PC-3 (cell line): ENCODE measurements at regions not wholly inside any gene's neighbourhood (a gene's known extent, or its start where the extent isn't known, plus 50 kb on each side); places are given as distances from the start of the nearest gene placed in this dataset.

Experiments used
- ATAC-seq: fragments of 200-7000 bp; cut with Tn5 transposase; 2 replicates; pipeline ENCODE4 v1.9.1; 2020; ENCODE audit warnings: mild to moderate bottlenecking, moderate library complexity
- BruUV-seq: library from RNA; stranded (reverse); fragments of 400-500 nt; replicated peaks from 2 replicates; lab custom pipeline; 2021; lab: Mats Ljungman, UMichigan
- CTCF ChIA-PET: fragments of 300-600 bp; sonication (Branson Sonifier 250); formaldehyde crosslinking; loops from one replicate; lab custom pipeline; 2022; ENCODE audit warnings: antibody characterized with exemption; lab: Charles Lee
- POLR2A ChIA-PET: fragments of 300-600 bp; sonication (Branson Sonifier 250); formaldehyde crosslinking; loops from one replicate; lab custom pipeline; 2022; ENCODE audit warnings: antibody characterized with exemption; ENCODE audit not compliant: unreplicated experiment; lab: Charles Lee
- DNase-seq: peaks from one replicate; pipeline ENCODE4 v3.0.0-alpha.2; 2015
- H2AFZ ChIP-seq: fragments of 300-600 bp; sonication (generic); 2 replicates; pipeline ENCODE4 v1.6.0; 2016; ENCODE audit warnings: antibody characterized with exemption, low read length
- H3F3A ChIP-seq: fragments of 300-600 bp; sonication (generic); one replicate; pipeline ENCODE4 v1.6.0; 2017; ENCODE audit warnings: antibody characterized with exemption, low read length, control low read depth, mild to moderate bottlenecking; ENCODE audit not compliant: unreplicated experiment
- H3K27ac ChIP-seq: fragments of 300-600 bp; sonication (generic); 2 replicates; pipeline ENCODE4 v1.5.1; 2016; ENCODE audit warnings: mild to moderate bottlenecking, low read length
- H3K27me3 ChIP-seq: fragments of 300-600 bp; sonication (generic); 2 replicates; pipeline ENCODE4 v1.6.1; 2016; ENCODE audit warnings: low read length, mixed read lengths
- H3K36me3 ChIP-seq: fragments of 300-600 bp; sonication (generic); 2 replicates; pipeline ENCODE4 v1.6.1; 2016; ENCODE audit warnings: low read depth, mixed run types, low read length, mixed read lengths
- H3K4me1 ChIP-seq: fragments of 300-600 bp; sonication (generic); 2 replicates; pipeline ENCODE4 v1.5.1; 2016; ENCODE audit warnings: low read length; ENCODE audit not compliant: insufficient read depth
- H3K4me2 ChIP-seq: fragments of 300-600 bp; sonication (generic); 2 replicates; pipeline ENCODE4 v1.6.0; 2016; ENCODE audit warnings: low read length
- H3K4me3 ChIP-seq: fragments of 300-600 bp; sonication (generic); 2 replicates; pipeline ENCODE4 v1.5.1; 2016; ENCODE audit warnings: mild to moderate bottlenecking, low read length, mixed read lengths
- H3K79me2 ChIP-seq: fragments of 300-600 bp; sonication (generic); 2 replicates; pipeline ENCODE4 v1.6.1; 2017; ENCODE audit warnings: low read length, mixed read lengths
- H3K9ac ChIP-seq: fragments of 300-600 bp; sonication (generic); 2 replicates; pipeline ENCODE4 v1.6.0; 2016; ENCODE audit warnings: mild to moderate bottlenecking, low read length
- H3K9me2 ChIP-seq: fragments of 300-600 bp; sonication (generic); replicated peaks from 2 replicates; pipeline ENCODE4 v1.6.1; 2016; ENCODE audit warnings: mixed run types, low read length, mixed read lengths
- H3K9me3 ChIP-seq: fragments of 300-600 bp; sonication (generic); 2 replicates; pipeline ENCODE4 v1.6.1; 2016; ENCODE audit warnings: low read length, mixed read lengths
- H4K20me1 ChIP-seq: fragments of 300-600 bp; sonication (generic); 2 replicates; pipeline ENCODE4 v1.6.1; 2016; ENCODE audit warnings: low read length, mixed read lengths
- CTCF ChIP-seq: fragments of 300-600 bp; sonication (generic); conservative IDR thresholded peaks from 2 replicates; pipeline ENCODE4 v1.5.1; 2017; ENCODE audit warnings: antibody characterized with exemption, low read depth, mild to moderate bottlenecking, low read length
- EZH2 ChIP-seq: fragments of 300-600 bp; sonication (generic); IDR thresholded peaks from one replicate; pipeline ENCODE4 v1.6.1; 2017; ENCODE audit warnings: antibody characterized with exemption, mild to moderate bottlenecking, low read length; ENCODE audit not compliant: unreplicated experiment
- EZH2phosphoT487 ChIP-seq: fragments of 300-600 bp; sonication (generic); IDR thresholded peaks from 2 replicates; pipeline ENCODE4 v1.6.1; 2018; ENCODE audit warnings: mild to moderate bottlenecking, antibody characterized with exemption, low read length, borderline replicate concordance
- intact Hi-C: fragments of 100-400 bp; cut with micrococcal nuclease; formaldehyde crosslinking; loops from 2 replicates; pipeline ENCODE4 v1.9.0; 2023

- H3K27me3 ChIP-seq, result no peaks in the 10 kb centered on the region
- H3K4me2 ChIP-seq, result no peak overlapping the region
- H3K9ac ChIP-seq, result no peak overlapping the region
- no peaks in the 10 kb centered on the region for H3K9me3 ChIP-seq
- H3K27ac ChIP-seq, result no peak overlapping the region
- no peak overlapping the region for H2AFZ ChIP-seq
- ChIA-PET POLR2A (no interaction called here), CTCF (no interaction called here)
- H3K36me3 ChIP-seq, result no peaks in the 10 kb centered on the region
- ATAC-seq (no peak), DNase-seq (no peak)
- intact Hi-C loops, result no loop called here
- H3K79me2 ChIP-seq, result peaks cover 58% of the 10 kb centered on the region
- no peaks in the 10 kb centered on the region for H4K20me1 ChIP-seq
- H3K4me1 ChIP-seq, result peaks cover 30% of the 10 kb centered on the region
- no TSS peak for BruUV-seq
- no peaks in the 10 kb centered on the region for H3K9me2 ChIP-seq
- no peaks in the 10 kb centered on the region for H3F3A ChIP-seq
- no peak for TF ChIP-seq EZH2
- no peak for TF ChIP-seq CTCF
- no peak for TF ChIP-seq EZH2phosphoT487
- no peak overlapping the region for H3K4me3 ChIP-seq
Observed at GRCh38 chr3:159850481-159850880, 138.2 kb upstream of the IL12A start.

GRCh38 chr3:159852266-159852665 lies 136.4 kb upstream of the IL12A start:
- no peak overlapping the region for H3K4me2 ChIP-seq
- no peak for ATAC-seq

More at GRCh38 chr3:159852266-159852665, 136.4 kb upstream of the IL12A start:
- intact Hi-C loops, result no loop called here
- ChIA-PET POLR2A (no interaction called here), CTCF (no interaction called here)
- Histone ChIP-seq H2AFZ (no peak overlapping the region), H3K9me3 (no peaks in the 10 kb centered on the region), H3F3A (no peaks in the 10 kb centered on the region), H3K27ac (no peak overlapping the region), H3K27me3 (no peaks in the 10 kb centered on the region), H3K9ac (no peak overlapping the region), H3K4me3 (no peak overlapping the region), H3K36me3 (no peaks in the 10 kb centered on the region), H4K20me1 (no peaks in the 10 kb centered on the region), H3K79me2 (peaks cover 58% of the 10 kb centered on the region), H3K9me2 (no peaks in the 10 kb centered on the region), H3K4me1 (peaks cover 36% of the 10 kb centered on the region)
- TF ChIP-seq CTCF, result no peak
- no peak for TF ChIP-seq EZH2
- TF ChIP-seq EZH2phosphoT487, result no peak
- no peak for DNase-seq
- no TSS peak for BruUV-seq
